Stomach (tissue), 8 donors: ENCODE measurements at regions not wholly inside any gene's neighbourhood (a gene's known extent, or its start where the extent isn't known, plus 50 kb on each side); places are given as distances from the start of the nearest gene placed in this dataset.

Experiments used
- DNase-seq, 2 donors: peaks; one replicate each; pipeline versions ENCODE4 v3.0.0 to v3.0.0-alpha.2; 2013 to 2019
- H3K27ac ChIP-seq, 5 donors: fragments of 200-600 bp in 4 of 5; sonication (generic) in 4 of 5; one replicate each; pipeline ENCODE4 v1.5.1; 2013 to 2019; ENCODE audit warnings: mild to moderate bottlenecking in 1 of 5, moderate library complexity in 1 of 5
- H3K27me3 ChIP-seq, 3 donors: fragments of 200-600 bp; sonication (generic); one replicate each; pipeline ENCODE4 v1.5.1; 2017 to 2019; ENCODE audit warnings: mixed run types in 1 of 3
- H3K36me3 ChIP-seq, 4 donors: fragments of 200-600 bp; sonication (generic); 1 replicate in 3 of 4; 2 replicates in 1 of 4; pipeline ENCODE4 v1.5.1; 2016 to 2019
- H3K4me1 ChIP-seq, 4 donors: fragments of 200-600 bp; sonication (generic); one replicate each; pipeline ENCODE4 v1.5.1; 2016 to 2019
- H3K4me3 ChIP-seq, 4 donors: fragments of 200-600 bp; sonication (generic) in 3 of 4; one replicate each; pipeline ENCODE4 v1.5.1; 2016 to 2019; ENCODE audit warnings: mild to moderate bottlenecking in 1 of 4
- H3K9me3 ChIP-seq, 4 donors: fragments of 200-600 bp; sonication (generic); one replicate each; pipeline ENCODE4 v1.5.1; 2016 to 2019
- CTCF ChIP-seq, 7 experiments: fragments of 450-650 bp in 4 of 7; fragments of 200-600 bp in 3 of 7; sonication (generic) in 3 of 7; IDR thresholded peaks; one replicate each; pipeline ENCODE4 v1.5.1; 2016 to 2019; ENCODE audit warnings: antibody characterized with exemption in 7 of 7, control low read depth in 2 of 7, mild to moderate bottlenecking in 1 of 7
- EP300 ChIP-seq: sonication (generic); formaldehyde crosslinking; IDR thresholded peaks from one replicate; pipeline ENCODE4 v1.6.1; 2017; ENCODE audit warnings: antibody characterized with exemption
- POLR2A ChIP-seq, 4 donors: fragments of 450-650 bp; IDR thresholded peaks; one replicate each; pipeline ENCODE4 v1.6.1; 2016; ENCODE audit warnings: antibody characterized with exemption in 4 of 4, control low read depth in 2 of 4, mild to moderate bottlenecking in 1 of 4, moderate library complexity in 1 of 4
- POLR2AphosphoS5 ChIP-seq, 3 donors: sonication (generic); formaldehyde crosslinking; IDR thresholded peaks; one replicate each; pipeline ENCODE4 v1.6.1; 2016; ENCODE audit warnings: antibody characterized with exemption in 3 of 3
- WGBS, 5 donors: extraction: QIAGEN DNeasy Blood & Tissue Kit in 3 of 5; methylation state at CpG; one replicate each; pipeline versions ENCODE4 v1.1.5 to v1.1.7; 2013 to 2018; 5-methylcytosine and 5-hydroxymethylcytosine counted together
- intact Hi-C: fragments of 100-400 bp; cut with DNase I; formaldehyde crosslinking; loops from one replicate; pipeline ENCODE4 v1.15.1; 2023; ENCODE audit warnings: low total_unique reads
- donor health status: healthy with polysubstance abuse.
- donor health status: Bipolar disorder and iron deficiency.
- donor health status: healthy.

- no peak overlapping the region for H3K4me3 ChIP-seq
- no peaks in the 10 kb centered on the region for H3K27me3 ChIP-seq
- H3K9me3 ChIP-seq, result no peaks in the 10 kb centered on the region
- WGBS, 5 donors, result 68 to 85% (median 82%) methylated on average over 6 of the region's 6 CpGs
- DNase-seq, result no peak
- intact Hi-C loops, result no loop called here
- no peaks in the 10 kb centered on the region for H3K4me1 ChIP-seq
- TF ChIP-seq POLR2AphosphoS5 (IDR thresholded peaks at IDR 0.05) (no peak), POLR2A (IDR thresholded peaks at IDR 0.05) (no peak), CTCF (IDR thresholded peaks at IDR 0.05) (no peak), EP300 (no peak)
- H3K36me3 ChIP-seq, result no peaks in the 10 kb centered on the region
- no peak overlapping the region for H3K27ac ChIP-seq
These were observed 172.7 kb upstream of the HCCS start for GRCh38 chrX:10938365-10938923.

- Histone ChIP-seq H3K9me3 (no peaks in the 10 kb centered on the region), H3K27me3 (no peaks in the 10 kb centered on the region), H3K4me3 (no peak overlapping the region), H3K27ac (no peak overlapping the region), H3K36me3 (no peaks in the 10 kb centered on the region), H3K4me1 (no peaks in the 10 kb centered on the region)
- TF ChIP-seq CTCF (IDR thresholded peaks at IDR 0.05), result no peak
- TF ChIP-seq EP300, result no peak
- TF ChIP-seq POLR2A (IDR thresholded peaks at IDR 0.05), result no peak
- intact Hi-C loops, result no loop called here
- DNase-seq, result no peak
- WGBS, 5 donors, result 36 to 50% (median 42%) methylated on average over 2 of the region's 2 CpGs
These were observed 171.7 kb upstream of the HCCS start for GRCh38 chrX:10939424-10939823.

- Histone ChIP-seq H3K9me3 (no peaks in the 10 kb centered on the region), H3K36me3 (no peaks in the 10 kb centered on the region), H3K4me3 (no peak overlapping the region), H3K27ac (no peak overlapping the region), H3K4me1 (no peaks in the 10 kb centered on the region), H3K27me3 (no peaks in the 10 kb centered on the region)
- WGBS, 5 donors, result 67 to 85% (median 82%) methylated on average over 8 of the region's 8 CpGs
- TF ChIP-seq POLR2AphosphoS5 (IDR thresholded peaks at IDR 0.05), result no peak
- intact Hi-C loops, result no loop called here
- DNase-seq, result peak in 1 of 2 donors; percentile 31
These were observed 166.8 kb upstream of the HCCS start for GRCh38 chrX:10944136-10944885.

GRCh38 chrX:10945498-10945897 is 165.6 kb upstream of the HCCS start:
- H3K36me3 ChIP-seq, result no peaks in the 10 kb centered on the region
- no peaks in the 10 kb centered on the region for H3K9me3 ChIP-seq
- DNase-seq, result peak in 1 of 2 donors; percentile 55
- 62 to 88% (median 75%) methylated on average over 4 of the region's 4 CpGs for WGBS, 5 donors
- H3K27ac ChIP-seq, result no peak overlapping the region
- no peaks in the 10 kb centered on the region for H3K4me1 ChIP-seq
- H3K27me3 ChIP-seq, result no peaks in the 10 kb centered on the region
- intact Hi-C loops, result no loop called here
- no peak overlapping the region for H3K4me3 ChIP-seq
- TF ChIP-seq CTCF (IDR thresholded peaks at IDR 0.05) (no peak), POLR2AphosphoS5 (IDR thresholded peaks at IDR 0.05) (no peak), POLR2A (IDR thresholded peaks at IDR 0.05) (no peak), EP300 (no peak)

GRCh38 chrX:10949541-10949940 is 161.6 kb upstream of the HCCS start:
- H3K9me3 ChIP-seq, result peaks cover 0 to 10% (median 6%) of the 10 kb centered on the region in 4 donors
- no peak overlapping the region for H3K4me3 ChIP-seq
- no peak for DNase-seq
- no peaks in the 10 kb centered on the region for H3K27me3 ChIP-seq
- H3K36me3 ChIP-seq, result no peaks in the 10 kb centered on the region
- H3K27ac ChIP-seq, result no peak overlapping the region
- TF ChIP-seq POLR2A (IDR thresholded peaks at IDR 0.05), result no peak
- no peak for TF ChIP-seq POLR2AphosphoS5 (IDR thresholded peaks at IDR 0.05)
- no peak for TF ChIP-seq EP300
- TF ChIP-seq CTCF (IDR thresholded peaks at IDR 0.05), result no peak
- intact Hi-C loops, result no loop called here
- no peaks in the 10 kb centered on the region for H3K4me1 ChIP-seq
